ENCODE measurements at regions not wholly inside any gene's neighbourhood (a gene's known extent, or its start where the extent isn't known, plus 50 kb on each side); places are given as distances from the start of the nearest gene placed in this dataset.

DNA sequence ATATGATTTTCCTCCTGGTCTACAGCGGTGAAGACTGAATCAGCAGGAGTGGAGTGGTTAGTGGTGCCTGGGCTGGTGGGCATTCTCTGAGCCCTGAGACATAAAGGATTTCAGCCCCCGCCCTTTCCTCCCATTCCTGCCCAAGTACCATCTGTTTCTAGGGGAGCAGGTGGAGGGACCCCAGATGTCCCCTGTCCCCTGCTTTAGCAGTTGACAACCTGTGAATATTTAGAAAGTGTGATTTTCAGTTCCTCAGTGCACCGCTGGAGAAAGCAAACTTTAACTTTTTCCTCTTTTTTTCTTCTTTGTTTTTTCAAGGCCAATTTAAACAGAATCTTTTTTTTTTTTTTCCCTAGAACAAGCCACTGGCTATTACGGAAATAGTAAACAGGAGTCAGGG lies 163.8 kb upstream of the MYL2 start:
- TF ChIP-seq CTCF (conservative IDR thresholded peaks at IDR 0.05), result no peak
- no peak for TF ChIP-seq ZFX (IDR thresholded peaks at IDR 0.05)
